Gastrocnemius medialis (tissue), 4 donors: ENCODE measurements at regions not wholly inside any gene's neighbourhood (a gene's known extent, or its start where the extent isn't known, plus 50 kb on each side); places are given as distances from the start of the nearest gene placed in this dataset.

ENCODE experiments used
- CTCF ChIP-seq, 5 experiments: fragments of 450-650 bp in 3 of 5; fragments of 200-600 bp in 2 of 5; sonication (generic) in 2 of 5; IDR thresholded peaks in 4 of 5; conservative IDR thresholded peaks in 1 of 5; 1 replicate in 4 of 5; 2 replicates in 1 of 5; pipeline ENCODE4 v1.5.1; 2016 to 2019; ENCODE audit warnings: antibody characterized with exemption in 5 of 5, mild to moderate bottlenecking in 3 of 5, moderate library complexity in 3 of 5
- POLR2A ChIP-seq, 2 donors: fragments of 450-650 bp; IDR thresholded peaks; one replicate each; pipeline ENCODE4 v1.6.1; 2017; ENCODE audit warnings: antibody characterized with exemption in 2 of 2, mild to moderate bottlenecking in 2 of 2, moderate library complexity in 2 of 2

- TF ChIP-seq CTCF (IDR thresholded peaks at IDR 0.05 in 4 of 5, conservative IDR thresholded peaks at IDR 0.05 in 1 of 5) (no peak), POLR2A (IDR thresholded peaks at IDR 0.05) (no peak)
Measured at GRCh38 chr15:58329211-58329610, 102.6 kb upstream of the LIPC start.
